Aorta (tissue), 5 donors: ENCODE measurements at regions not wholly inside any gene's neighbourhood (a gene's known extent, or its start where the extent isn't known, plus 50 kb on each side); places are given as distances from the start of the nearest gene placed in this dataset.

ENCODE experiments used
- ATAC-seq: fragments of 200-7000 bp; cut with Tn5 transposase; one replicate; pipeline ENCODE4 v1.9.1; 2022; ENCODE audit warnings: moderate library complexity; ENCODE audit not compliant: low FRiP score
- DNase-seq, 2 donors: peaks; one replicate each; pipeline ENCODE4 v3.0.0-alpha.2; 2020
- H3K27ac ChIP-seq, 2 donors: one replicate each; pipeline ENCODE4 v1.5.1; 2013; ENCODE audit warnings: low read length in 2 of 2, mild to moderate bottlenecking in 2 of 2, moderate library complexity in 2 of 2, control low read depth in 1 of 2, inconsistent platforms in 1 of 2, low read depth in 1 of 2
- H3K27me3 ChIP-seq, 2 donors: one replicate each; pipeline ENCODE4 v1.6.1; 2013; ENCODE audit warnings: control low read depth in 1 of 2, low read length in 1 of 2, mild to moderate bottlenecking in 1 of 2, moderate library complexity in 1 of 2; ENCODE audit not compliant: insufficient read depth in 2 of 2, control insufficient read depth in 1 of 2
- H3K36me3 ChIP-seq, 2 donors: one replicate each; pipeline ENCODE4 v1.6.1; 2013; ENCODE audit warnings: control low read depth in 1 of 2, low read length in 1 of 2, mild to moderate bottlenecking in 1 of 2; ENCODE audit not compliant: insufficient read depth in 2 of 2, control insufficient read depth in 1 of 2
- H3K4me1 ChIP-seq, 2 donors: one replicate each; pipeline ENCODE4 v1.6.1; 2013; ENCODE audit warnings: low read length in 2 of 2, control low read depth in 1 of 2, mild to moderate bottlenecking in 1 of 2, moderate library complexity in 1 of 2; ENCODE audit not compliant: insufficient read depth in 2 of 2, control insufficient read depth in 1 of 2
- H3K4me3 ChIP-seq, 2 donors: one replicate each; pipeline ENCODE4 v1.5.1; 2013; ENCODE audit warnings: low read length in 2 of 2, control low read depth in 1 of 2, mild to moderate bottlenecking in 1 of 2
- H3K9me3 ChIP-seq: one replicate; pipeline ENCODE4 v1.6.1; 2013; ENCODE audit warnings: mild to moderate bottlenecking, low read length; ENCODE audit not compliant: control insufficient read depth
- WGBS, 2 donors: extraction: QIAGEN DNeasy Blood & Tissue Kit; methylation state at CpG; one replicate each; pipeline ENCODE4 v1.1.7; 2013; 5-methylcytosine and 5-hydroxymethylcytosine counted together
- intact Hi-C, 2 donors: fragments of 100-400 bp; cut with DNase I; formaldehyde crosslinking; loops; one replicate each; pipeline versions ENCODE4 v1.14.2 to v1.15.0; 2022
- donor health status: healthy with polysubstance abuse.
- donor health status: Bipolar disorder and iron deficiency.
- donor health status: DM: no; HTN: no; CAD: no.
- donor health status: DM: no; HTN: no; CAD: no.
- donor health status: DM: yes; HTN: yes; CAD: no.

DNA sequence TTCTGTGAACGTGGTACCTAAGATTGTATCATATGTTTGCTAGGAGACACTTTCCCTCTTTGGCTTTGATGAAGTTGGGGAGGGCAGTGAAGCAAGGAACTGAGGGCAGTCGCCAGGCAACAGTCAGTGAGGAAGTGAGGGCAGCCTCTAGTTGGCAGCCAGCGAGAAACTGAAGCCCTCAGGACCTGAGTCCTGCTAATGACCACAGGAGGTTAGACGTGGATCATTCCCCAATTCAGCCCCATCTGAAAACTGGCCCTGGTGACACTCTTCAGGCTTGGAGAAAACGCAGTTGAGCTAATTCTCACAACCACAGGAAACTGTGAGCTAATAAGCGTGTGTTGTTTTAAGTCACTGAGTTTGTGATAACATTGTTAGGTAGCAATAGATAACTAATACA, 84.5 kb upstream of the REG3G start:
- WGBS, 2 donors = 37 to 42% methylated on average over 6 of the region's 6 CpGs
- no peak for DNase-seq

DNA sequence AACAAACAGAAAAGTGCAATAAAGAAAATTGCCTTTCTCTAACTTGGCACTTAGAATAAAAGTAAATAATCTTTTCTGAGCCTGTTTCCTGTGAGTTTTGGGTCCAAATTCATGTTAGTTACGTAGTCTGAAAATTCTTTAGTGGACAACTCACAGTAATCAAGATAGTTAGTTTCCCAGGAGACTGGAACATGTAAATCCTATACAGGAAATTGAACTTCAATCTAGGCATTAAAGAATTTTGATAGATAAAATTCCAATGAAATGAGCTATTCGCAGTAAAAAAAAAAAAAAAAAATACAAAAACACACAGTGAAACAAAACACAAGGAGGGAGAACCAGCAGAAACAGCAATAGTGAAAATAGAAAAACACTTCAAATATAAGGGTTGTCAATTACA, 83.8 kb upstream of the REG3G start:
- H3K4me1 ChIP-seq = no peaks in the 10 kb centered on the region
- no peak overlapping the region for H3K27ac ChIP-seq
- peaks cover 2% of the 10 kb centered on the region for H3K9me3 ChIP-seq
- H3K36me3 ChIP-seq = no peaks in the 10 kb centered on the region
- no peak overlapping the region for H3K4me3 ChIP-seq
- intact Hi-C loops = no loop called here
- no peak for DNase-seq
- no peaks in the 10 kb centered on the region for H3K27me3 ChIP-seq
- 14 to 18% methylated on average over 2 of the region's 2 CpGs for WGBS, 2 donors
- ATAC-seq = no peak

More for the DNA sequence above, 84.5 kb upstream of the REG3G start:
- no peak for ATAC-seq
- Histone ChIP-seq H3K27ac (no peak overlapping the region), H3K4me3 (no peak overlapping the region), H3K4me1 (no peaks in the 10 kb centered on the region), H3K36me3 (no peaks in the 10 kb centered on the region), H3K27me3 (no peaks in the 10 kb centered on the region), H3K9me3 (peaks cover 2% of the 10 kb centered on the region)
- intact Hi-C loops = no loop called here

DNA sequence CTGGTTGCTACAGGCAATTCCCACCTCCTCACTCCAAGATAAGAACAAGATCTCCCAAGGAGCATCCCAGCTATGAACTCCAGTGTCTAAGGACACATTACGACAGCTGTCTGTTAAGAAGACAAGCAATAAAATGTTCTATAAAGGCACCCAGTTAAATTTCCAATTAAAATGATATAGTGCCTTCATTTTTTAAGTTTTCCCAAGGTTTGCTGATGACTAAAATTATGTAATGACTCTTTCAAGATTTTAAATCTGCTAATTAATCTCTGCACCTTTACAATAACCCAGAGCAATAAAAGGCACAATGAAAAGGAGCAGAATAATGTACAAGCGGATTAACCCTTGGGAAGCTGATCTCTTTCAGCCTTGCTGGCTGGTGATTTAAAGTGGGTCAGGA, 61.6 kb upstream of the REG3G start:
- Histone ChIP-seq H3K4me1 (no peaks in the 10 kb centered on the region), H3K36me3 (no peaks in the 10 kb centered on the region), H3K9me3 (peaks cover 2% of the 10 kb centered on the region), H3K27ac (no peak overlapping the region), H3K4me3 (no peak overlapping the region), H3K27me3 (peaks cover 0 to 3% of the 10 kb centered on the region in 2 donors)
- intact Hi-C loops = no loop called here
- 88 to 93% methylated on average over 2 of the region's 2 CpGs for WGBS, 2 donors
- ATAC-seq = no peak
- DNase-seq = no peak

DNA sequence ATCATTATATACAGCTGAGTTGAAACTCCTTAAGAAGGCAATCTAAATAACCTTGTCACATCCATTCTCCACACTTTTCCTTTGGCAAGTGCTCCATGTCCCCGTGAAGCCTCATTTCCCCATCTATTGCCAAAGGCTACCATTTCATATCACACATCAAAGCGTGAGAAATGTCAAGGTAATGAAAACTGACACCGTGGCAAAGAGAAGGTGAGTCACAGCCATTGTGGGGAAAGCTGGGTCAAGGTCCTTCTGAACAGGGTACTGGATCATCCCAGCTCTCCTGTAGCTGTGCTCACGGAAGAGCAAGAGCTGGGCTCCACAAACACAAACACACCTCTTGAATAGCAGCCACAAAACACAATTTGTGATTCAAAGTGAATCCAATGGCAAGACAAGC, 58.2 kb upstream of the REG3G start:
- WGBS, 2 donors = 74 to 78% methylated on average over 4 of the region's 4 CpGs
- DNase-seq (no peak), ATAC-seq (no peak)
- peaks cover 0 to 2% of the 10 kb centered on the region in 2 donors for H3K27me3 ChIP-seq
- H3K27ac ChIP-seq = no peak overlapping the region
- H3K9me3 ChIP-seq = no peaks in the 10 kb centered on the region
- intact Hi-C loops = no loop called here
- no peaks in the 10 kb centered on the region for H3K36me3 ChIP-seq
- H3K4me1 ChIP-seq = no peaks in the 10 kb centered on the region
- no peak overlapping the region for H3K4me3 ChIP-seq

DNA sequence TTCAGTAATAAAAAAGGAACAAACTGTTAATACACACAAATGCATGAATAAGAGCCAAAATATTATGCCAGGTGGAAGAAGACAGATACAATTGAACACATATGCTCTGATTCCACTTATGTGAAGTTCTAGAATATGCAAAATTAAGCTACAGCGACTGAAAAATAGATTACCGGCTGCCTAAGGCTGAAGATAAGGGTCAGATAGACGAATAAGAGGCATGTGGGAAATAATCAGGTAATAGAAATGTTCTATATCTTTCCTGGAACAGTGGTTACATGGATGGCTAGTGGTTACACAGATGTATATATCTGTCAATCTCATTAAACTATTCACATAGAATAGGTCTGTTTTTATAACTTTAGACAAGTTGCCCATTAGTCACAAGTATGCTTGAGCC, 51.9 kb upstream of the REG3G start:
- Histone ChIP-seq H3K4me1 (no peaks in the 10 kb centered on the region), H3K36me3 (no peaks in the 10 kb centered on the region), H3K9me3 (no peaks in the 10 kb centered on the region), H3K4me3 (no peak overlapping the region), H3K27ac (no peak overlapping the region), H3K27me3 (no peaks in the 10 kb centered on the region)
- ATAC-seq (no peak), DNase-seq (no peak)
- intact Hi-C loops = no loop called here
- 82% methylated on average over 3 of the region's 3 CpGs for WGBS, 2 donors
